CD4-positive, alpha-beta T cell treated with Interleukin-12 subunit alpha and Interleukin-12 subunit beta, for 1 hour (primary cell): ENCODE measurements at regions not wholly inside any gene's neighbourhood (a gene's known extent, or its start where the extent isn't known, plus 50 kb on each side); places are given as distances from the start of the nearest gene placed in this dataset.
"Not testable (repeated sequence)": the region's sequence is repeated elsewhere in the genome, so short reads cannot be mapped to it uniquely, and the experiment has no call there.

Experiments used
- DNase-seq: peaks from one replicate; pipeline ENCODE4 v3.0.0-alpha.2; 2020

GRCh38 chr11:37969336-37969735 is 1371.3 kb upstream of the RAG2 start:
- DNase-seq = not testable (repeated sequence)

GRCh38 chr11:37968148-37968547 is 1370.1 kb upstream of the RAG2 start:
- DNase-seq = no peak

- DNase-seq = no peak
Observed at GRCh38 chr11:37967635-37968034, 1369.6 kb upstream of the RAG2 start.

- DNase-seq = no peak
Observed at GRCh38 chr11:37963440-37963839, 1365.4 kb upstream of the RAG2 start.

- no peak for DNase-seq
Observed at GRCh38 chr11:37957717-37958116, 1359.7 kb upstream of the RAG2 start.

- no peak for DNase-seq
Observed at GRCh38 chr11:37951996-37952395, 1354.0 kb upstream of the RAG2 start.

- DNase-seq = no peak
Observed at GRCh38 chr11:37948258-37948657, 1350.2 kb upstream of the RAG2 start.

GRCh38 chr11:37947821-37948220 is 1349.8 kb upstream of the RAG2 start:
- no peak for DNase-seq

- DNase-seq = no peak
Observed at GRCh38 chr11:37946155-37946766, 1348.2 kb upstream of the RAG2 start.

- no peak for DNase-seq
Observed at GRCh38 chr11:37942081-37942480, 1344.0 kb upstream of the RAG2 start.

GRCh38 chr11:37929100-37929653 is 1331.1 kb upstream of the RAG2 start:
- no peak for DNase-seq

- no peak for DNase-seq
Observed at GRCh38 chr11:37926772-37927171, 1328.7 kb upstream of the RAG2 start.

- no peak for DNase-seq
Observed at GRCh38 chr11:37916331-37916730, 1318.3 kb upstream of the RAG2 start.

GRCh38 chr11:37914859-37915258 is 1316.8 kb upstream of the RAG2 start:
- DNase-seq = no peak

- DNase-seq = no peak
Observed at GRCh38 chr11:37908219-37908548, 1310.1 kb upstream of the RAG2 start.

- no peak for DNase-seq
Observed at GRCh38 chr11:37907436-37908218, 1309.6 kb upstream of the RAG2 start.

- DNase-seq = no peak
Observed at GRCh38 chr11:37905707-37906417, 1307.8 kb upstream of the RAG2 start.

GRCh38 chr11:37896016-37896415 is 1298.0 kb upstream of the RAG2 start:
- no peak for DNase-seq

GRCh38 chr11:37881741-37882140 is 1283.7 kb upstream of the RAG2 start:
- DNase-seq = no peak

GRCh38 chr11:37861671-37862070 is 1263.6 kb upstream of the RAG2 start:
- no peak for DNase-seq

GRCh38 chr11:37858806-37859537 is 1260.9 kb upstream of the RAG2 start:
- not testable (repeated sequence) for DNase-seq

GRCh38 chr11:37858398-37858797 is 1260.4 kb upstream of the RAG2 start:
- DNase-seq = no peak

- no peak for DNase-seq
Observed at GRCh38 chr11:37857726-37858125, 1259.7 kb upstream of the RAG2 start.
